ENCODE measurements at regions not wholly inside any gene's neighbourhood (a gene's known extent, or its start where the extent isn't known, plus 50 kb on each side); places are given as distances from the start of the nearest gene placed in this dataset.
"Not testable (repeated sequence)": the region's sequence is repeated elsewhere in the genome, so short reads cannot be mapped to it uniquely, and the experiment has no call there.

DNA sequence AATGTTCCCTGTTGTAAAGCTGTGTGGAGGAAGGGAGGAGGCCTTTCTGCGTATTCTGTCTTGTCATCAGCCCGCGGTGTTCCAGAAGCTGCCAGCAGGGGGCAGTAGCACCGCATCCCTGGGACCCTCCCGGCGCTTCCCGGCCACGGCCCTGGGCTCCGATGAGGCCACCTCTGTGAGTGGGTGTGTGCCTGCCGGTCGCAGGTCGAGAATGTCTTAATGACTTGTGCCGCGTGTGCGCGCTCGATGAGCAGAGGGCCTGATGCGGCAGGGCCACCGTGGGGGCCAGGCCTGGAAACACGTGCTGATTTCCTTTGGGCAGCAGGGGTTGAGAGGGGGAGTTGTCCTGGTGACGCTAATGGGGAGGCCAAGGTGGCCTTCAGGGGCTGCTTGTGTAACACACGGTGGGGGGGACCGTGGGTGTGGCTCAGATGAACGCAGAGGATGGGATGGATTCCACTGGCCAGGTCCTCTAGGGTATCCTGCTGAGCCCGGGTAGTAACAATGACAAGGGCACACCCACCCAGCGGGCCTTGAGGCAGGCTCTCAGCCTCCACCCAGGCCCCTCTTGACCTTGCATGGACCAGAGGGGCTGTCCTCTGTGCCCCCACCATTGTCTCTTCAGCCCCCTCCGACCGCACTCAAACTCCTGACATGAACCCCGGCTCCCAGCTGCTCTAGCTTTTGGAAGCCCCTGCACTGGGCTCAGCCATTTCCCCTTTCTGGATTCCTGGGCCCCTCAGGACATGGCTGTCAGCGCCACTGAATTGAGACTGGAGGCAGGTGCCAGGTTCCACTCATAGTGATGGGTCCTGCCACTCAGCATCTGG lies 135.9 kb upstream of the PODXL start:
- ATAC-seq (peak; percentile 16 to 39), DNase-seq (no peak)
- Mint-ChIP-seq H3K9me3 (no peaks in the 10 kb centered on the region), H3K27me3 (ENCODE audit: low read depth) (peaks cover 36% of the 10 kb centered on the region), H3K36me3 (ENCODE audit: insufficient read depth) (no peaks in the 10 kb centered on the region), H3K4me1 (ENCODE audit: low read depth) (peaks cover 2% of the 10 kb centered on the region), H3K4me3 (no peak overlapping the region)

DNA sequence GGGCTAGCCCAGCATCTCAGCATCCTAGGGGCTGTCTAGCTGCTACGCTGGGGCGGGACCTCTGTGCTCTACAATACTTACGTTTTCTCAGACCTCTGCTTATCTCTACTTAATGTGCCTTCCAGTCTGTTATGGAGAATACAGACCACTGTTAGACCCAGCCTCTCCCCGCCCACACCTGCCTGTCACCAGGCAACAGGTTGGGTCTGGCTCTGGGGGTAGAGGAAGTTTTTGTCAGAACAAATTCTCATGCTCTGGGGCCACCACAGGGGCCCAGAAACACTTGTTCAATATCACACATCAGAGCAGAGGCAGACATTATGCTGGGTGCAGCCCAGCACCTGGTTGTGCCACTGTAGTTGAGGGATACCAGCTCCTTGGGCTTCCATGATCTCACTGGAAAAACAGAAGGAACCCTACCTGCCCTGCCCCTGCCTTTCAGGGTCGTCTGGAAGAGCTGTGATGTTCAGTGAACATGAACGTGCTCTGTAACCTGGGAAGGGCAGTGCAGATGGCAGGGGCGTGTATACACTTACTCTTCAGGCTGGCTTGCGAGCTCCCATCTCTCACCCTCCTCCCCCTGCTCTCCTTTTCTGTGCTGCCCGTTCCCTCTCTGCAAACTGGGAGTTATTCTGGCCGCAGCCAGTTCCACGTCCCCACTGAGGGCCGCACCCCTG lies 135.2 kb upstream of the PODXL start:
- DNase-seq, result no peak
- H3K36me3 Mint-ChIP-seq (ENCODE audit: insufficient read depth), result no peaks in the 10 kb centered on the region
- peaks cover 38% of the 10 kb centered on the region for H3K27me3 Mint-ChIP-seq (ENCODE audit: low read depth)
- H3K4me3 Mint-ChIP-seq, result no peak overlapping the region
- H3K9me3 Mint-ChIP-seq, result no peaks in the 10 kb centered on the region
- peak in 1 of 2 donors; percentile 15 for ATAC-seq
- peaks cover 2% of the 10 kb centered on the region for H3K4me1 Mint-ChIP-seq (ENCODE audit: low read depth)

- Mint-ChIP-seq H3K9me3 (no peaks in the 10 kb centered on the region), H3K27me3 (ENCODE audit: low read depth) (peaks cover 38% of the 10 kb centered on the region), H3K4me3 (no peak overlapping the region), H3K36me3 (ENCODE audit: insufficient read depth) (no peaks in the 10 kb centered on the region), H3K4me1 (ENCODE audit: low read depth) (peaks cover 2% of the 10 kb centered on the region)
- ATAC-seq (no peak), DNase-seq (no peak)
These were observed 134.0 kb upstream of the PODXL start for GRCh38 chr7:131690441-131690840.

DNA sequence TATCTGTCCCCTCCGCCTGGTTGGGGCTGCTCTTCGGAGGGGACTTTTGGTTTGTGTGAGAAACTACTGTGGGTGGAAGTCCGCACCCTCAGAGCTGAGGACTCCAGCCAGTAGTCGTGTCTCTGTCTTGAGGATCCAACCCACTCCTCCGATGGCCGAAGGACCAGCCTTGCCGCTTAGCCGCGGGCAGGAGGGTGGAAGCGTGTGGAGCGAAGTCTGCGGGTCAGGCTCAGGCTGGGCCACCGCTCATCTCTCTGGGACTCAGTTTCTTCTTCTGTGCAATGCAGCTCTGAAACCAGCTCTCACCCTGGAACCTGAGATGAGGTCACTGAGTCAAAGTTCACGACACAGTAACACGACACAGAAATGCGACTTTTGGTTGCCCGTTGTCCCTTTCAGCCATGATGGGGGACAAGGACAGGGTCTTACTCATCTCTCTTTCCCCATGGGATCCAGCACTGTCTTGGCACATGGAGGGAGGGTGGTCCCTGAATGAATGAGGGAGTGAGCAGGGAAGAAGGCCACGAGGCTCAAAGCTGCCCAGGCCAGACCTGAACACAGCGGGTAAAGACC lies 133.3 kb upstream of the PODXL start:
- DNase-seq (no peak), ATAC-seq (no peak)
- Mint-ChIP-seq H3K4me1 (ENCODE audit: low read depth) (peaks cover 2% of the 10 kb centered on the region), H3K27me3 (ENCODE audit: low read depth) (peaks cover 42% of the 10 kb centered on the region), H3K4me3 (no peak overlapping the region), H3K9me3 (no peaks in the 10 kb centered on the region), H3K36me3 (ENCODE audit: insufficient read depth) (no peaks in the 10 kb centered on the region)

- H3K9me3 Mint-ChIP-seq, result no peaks in the 10 kb centered on the region
- H3K36me3 Mint-ChIP-seq (ENCODE audit: insufficient read depth), result no peaks in the 10 kb centered on the region
- peaks cover 2% of the 10 kb centered on the region for H3K4me1 Mint-ChIP-seq (ENCODE audit: low read depth)
- ATAC-seq, result peak; percentile 58 to 70
- H3K4me3 Mint-ChIP-seq, result no peak overlapping the region
- DNase-seq, result peak; percentile 52
- H3K27me3 Mint-ChIP-seq (ENCODE audit: low read depth), result peaks cover 40% of the 10 kb centered on the region
These were observed 132.6 kb upstream of the PODXL start for GRCh38 chr7:131688738-131689661.

DNA sequence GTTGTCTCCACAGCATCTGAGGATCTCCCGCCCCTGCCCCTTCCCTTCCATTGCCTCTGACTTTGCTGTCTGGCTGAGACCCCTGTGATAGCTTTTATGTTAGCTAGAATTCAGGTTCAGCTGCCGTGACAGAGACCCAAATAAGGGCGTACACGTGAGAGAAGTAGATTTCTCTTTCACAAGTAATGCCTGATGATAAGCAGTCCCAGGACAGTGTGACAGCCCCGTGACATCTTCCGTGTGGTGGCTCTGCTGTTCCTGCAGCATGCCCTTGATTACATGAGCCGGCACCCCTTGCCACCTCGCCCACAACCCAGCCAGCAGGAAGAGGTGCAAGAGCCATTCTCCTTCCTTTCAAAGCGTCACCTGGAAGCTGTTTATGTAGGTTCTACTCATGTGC lies 130.9 kb upstream of the PODXL start:
- Mint-ChIP-seq H3K9me3 (no peaks in the 10 kb centered on the region), H3K27me3 (ENCODE audit: low read depth) (peaks cover 38% of the 10 kb centered on the region), H3K4me3 (no peak overlapping the region), H3K4me1 (ENCODE audit: low read depth) (peaks cover 2% of the 10 kb centered on the region), H3K36me3 (ENCODE audit: insufficient read depth) (no peaks in the 10 kb centered on the region)
- DNase-seq (no peak), ATAC-seq (no peak)

- no peaks in the 10 kb centered on the region for H3K36me3 Mint-ChIP-seq (ENCODE audit: insufficient read depth)
- H3K4me3 Mint-ChIP-seq, result no peak overlapping the region
- H3K27me3 Mint-ChIP-seq (ENCODE audit: low read depth), result peaks cover 33% of the 10 kb centered on the region
- peaks cover under 1% of the 10 kb centered on the region for H3K4me1 Mint-ChIP-seq (ENCODE audit: low read depth)
- no peak for DNase-seq
- H3K9me3 Mint-ChIP-seq, result no peaks in the 10 kb centered on the region
- no peak for ATAC-seq
These were observed 130.4 kb upstream of the PODXL start for GRCh38 chr7:131686833-131687232.

DNA sequence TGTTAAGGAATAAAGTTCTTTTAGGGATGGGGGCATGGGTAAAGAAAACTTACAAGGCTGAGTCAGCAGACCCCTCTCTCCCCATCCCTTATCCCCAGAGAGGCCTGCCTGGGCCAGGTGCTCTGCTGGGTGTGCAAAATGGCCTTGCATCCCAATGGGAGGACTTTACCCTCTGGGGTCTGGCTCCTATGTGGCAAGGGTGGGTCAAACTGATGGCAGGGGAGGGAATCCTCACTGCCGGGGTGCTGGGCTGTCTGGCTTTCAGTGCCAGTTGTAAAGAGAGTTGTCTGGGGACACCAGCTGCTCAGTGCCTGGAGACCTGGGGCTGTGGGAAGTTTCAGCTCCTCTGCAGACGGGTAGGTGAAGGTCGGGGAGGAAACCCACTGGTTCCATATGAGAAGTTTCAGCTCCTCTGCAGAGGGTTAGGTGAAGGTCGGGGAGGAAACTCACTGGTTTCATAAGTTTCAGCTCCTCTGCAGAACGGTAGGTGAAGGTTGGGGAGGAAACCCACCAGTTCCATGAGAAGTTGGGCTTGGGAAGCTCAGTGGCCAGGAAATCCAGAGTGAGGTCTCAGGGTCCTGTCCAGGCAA lies 127.2 kb upstream of the PODXL start:
- Mint-ChIP-seq H3K36me3 (ENCODE audit: insufficient read depth) (no peaks in the 10 kb centered on the region), H3K4me3 (no peak overlapping the region)

GRCh38 chr7:131681961-131682360 lies 125.5 kb upstream of the PODXL start:
- no peaks in the 10 kb centered on the region for H3K9me3 Mint-ChIP-seq
- no peaks in the 10 kb centered on the region for H3K4me1 Mint-ChIP-seq (ENCODE audit: low read depth)
- ATAC-seq (no peak), DNase-seq (no peak)
- H3K4me3 Mint-ChIP-seq, result no peak overlapping the region
- peaks cover 37% of the 10 kb centered on the region for H3K27me3 Mint-ChIP-seq (ENCODE audit: low read depth)
- H3K36me3 Mint-ChIP-seq (ENCODE audit: insufficient read depth), result no peaks in the 10 kb centered on the region

More for the DNA sequence above, 127.2 kb upstream of the PODXL start:
- no peaks in the 10 kb centered on the region for H3K9me3 Mint-ChIP-seq
- no peak for ATAC-seq
- peaks cover 23% of the 10 kb centered on the region for H3K27me3 Mint-ChIP-seq (ENCODE audit: low read depth)
- no peaks in the 10 kb centered on the region for H3K4me1 Mint-ChIP-seq (ENCODE audit: low read depth)
- no peak for DNase-seq

DNA sequence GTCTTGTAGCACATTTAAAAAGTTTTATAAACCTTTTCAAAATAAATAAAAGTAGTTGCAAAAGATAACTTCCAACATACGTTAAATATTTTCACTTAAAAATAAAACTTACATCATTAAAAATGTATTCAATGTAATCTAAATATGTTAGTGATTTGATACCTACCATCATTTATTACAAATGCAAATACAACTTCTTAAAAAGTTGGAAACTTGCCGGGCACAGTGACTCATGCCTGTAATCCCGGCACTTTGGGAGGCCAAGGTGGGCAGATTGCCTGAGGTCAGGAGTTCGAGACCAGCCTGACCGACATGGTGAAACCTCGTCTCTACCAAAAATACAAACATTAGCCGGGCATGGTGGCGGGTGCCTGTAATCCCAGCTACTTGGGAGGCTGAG lies 122.6 kb upstream of the PODXL start:
- not testable (repeated sequence) for H3K9me3 Mint-ChIP-seq; DNase-seq; ATAC-seq; H3K36me3 Mint-ChIP-seq (ENCODE audit: insufficient read depth); H3K4me3 Mint-ChIP-seq; H3K4me1 Mint-ChIP-seq (ENCODE audit: low read depth)
- peaks cover 37% of the 10 kb centered on the region for H3K27me3 Mint-ChIP-seq (ENCODE audit: low read depth)

DNA sequence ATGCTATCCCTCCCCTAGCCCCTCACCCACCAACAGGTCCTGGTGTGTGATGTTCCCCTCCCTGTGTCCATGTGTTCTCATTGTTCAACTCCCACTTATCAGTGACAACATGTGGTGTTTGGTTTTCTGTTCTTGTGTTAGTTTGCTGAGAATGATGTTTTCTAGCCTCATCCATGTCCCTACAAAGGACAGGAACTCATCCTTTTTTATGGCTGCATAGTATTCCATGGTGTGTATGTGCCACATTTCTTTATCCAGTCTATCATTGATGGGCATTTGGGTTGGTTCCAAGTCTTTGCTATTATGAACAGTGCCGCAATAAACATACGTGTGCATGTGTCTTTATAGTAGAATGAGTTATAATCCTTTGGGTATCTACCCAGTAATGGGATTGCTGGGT lies 120.4 kb upstream of the PODXL start:
- H3K36me3 Mint-ChIP-seq (ENCODE audit: insufficient read depth); H3K9me3 Mint-ChIP-seq; ATAC-seq; H3K4me1 Mint-ChIP-seq (ENCODE audit: low read depth); H3K4me3 Mint-ChIP-seq; DNase-seq: not testable (repeated sequence)
- H3K27me3 Mint-ChIP-seq (ENCODE audit: low read depth), result peaks cover 35% of the 10 kb centered on the region

DNA sequence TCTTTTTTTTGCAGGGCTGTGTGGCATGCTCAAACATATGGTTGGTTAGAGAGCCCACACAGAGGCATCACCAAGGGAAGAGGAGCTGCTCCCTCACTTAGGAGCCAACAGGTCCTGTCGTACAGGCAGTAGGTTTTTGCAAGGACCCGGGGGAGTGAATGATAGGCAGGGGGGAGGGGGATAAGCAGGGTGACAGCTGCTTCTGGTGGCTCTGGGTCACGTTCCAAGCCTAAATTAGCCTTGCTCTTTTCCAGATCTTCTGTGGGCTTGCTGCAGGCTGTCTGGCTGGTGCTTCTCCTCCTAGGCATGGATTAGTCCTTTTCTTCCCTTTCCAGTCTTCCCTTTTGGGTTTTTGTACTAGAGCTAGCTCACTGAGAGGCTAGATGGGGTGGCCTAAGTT lies 117.7 kb upstream of the PODXL start:
- no peak for ATAC-seq
- H3K27me3 Mint-ChIP-seq (ENCODE audit: low read depth), result peaks cover 31% of the 10 kb centered on the region
- H3K4me3 Mint-ChIP-seq, result no peak overlapping the region
- no peaks in the 10 kb centered on the region for H3K4me1 Mint-ChIP-seq (ENCODE audit: low read depth)
- H3K36me3 Mint-ChIP-seq (ENCODE audit: insufficient read depth), result no peaks in the 10 kb centered on the region
- H3K9me3 Mint-ChIP-seq, result no peaks in the 10 kb centered on the region
- DNase-seq, result no peak

- no peaks in the 10 kb centered on the region for H3K4me1 Mint-ChIP-seq (ENCODE audit: low read depth)
- DNase-seq, result no peak
- H3K9me3 Mint-ChIP-seq, result no peaks in the 10 kb centered on the region
- H3K27me3 Mint-ChIP-seq (ENCODE audit: low read depth), result peaks cover 29% of the 10 kb centered on the region
- no peak overlapping the region for H3K4me3 Mint-ChIP-seq
- H3K36me3 Mint-ChIP-seq (ENCODE audit: insufficient read depth), result no peaks in the 10 kb centered on the region
- no peak for ATAC-seq
These were observed 117.1 kb upstream of the PODXL start for GRCh38 chr7:131673576-131673975.

- no peaks in the 10 kb centered on the region for H3K9me3 Mint-ChIP-seq
- H3K36me3 Mint-ChIP-seq (ENCODE audit: insufficient read depth), result no peaks in the 10 kb centered on the region
- H3K27me3 Mint-ChIP-seq (ENCODE audit: low read depth), result peaks cover 15% of the 10 kb centered on the region
- H3K4me3 Mint-ChIP-seq, result no peak overlapping the region
- H3K4me1 Mint-ChIP-seq (ENCODE audit: low read depth), result no peaks in the 10 kb centered on the region
- no peak for DNase-seq
- ATAC-seq, result no peak
These were observed 114.0 kb upstream of the PODXL start for GRCh38 chr7:131670406-131670805.

Measured in activated T-cell treated with anti-CD3 and anti-CD28 coated beads, Interleukin-2, amount 50 U/mL, for 4 hours (primary cell).